HAP-1 (cell line): ENCODE measurements at regions not wholly inside any gene's neighbourhood (a gene's known extent, or its start where the extent isn't known, plus 50 kb on each side); places are given as distances from the start of the nearest gene placed in this dataset.

Experiments used
- DNase-seq, 2 experiments: peaks; one replicate each; pipeline ENCODE4 v3.0.0-alpha.2; 2016 to 2020; ENCODE audit warnings: low spot score in 2 of 2
- H3K27me3 ChIP-seq: fragments of 250-450 bp; sonication (Bioruptor Pico); 2 replicates; pipeline ENCODE4 v1.5.1; 2020; ENCODE audit warnings: low read depth, mild to moderate bottlenecking, moderate library complexity
- H3K36me3 ChIP-seq: fragments of 250-450 bp; sonication (Bioruptor Pico); replicated peaks from 2 replicates; pipeline ENCODE4 v1.5.1; 2020; ENCODE audit warnings: mild to moderate bottlenecking
- H3K4me1 ChIP-seq: fragments of 250-450 bp; sonication (Bioruptor Pico); 2 replicates; pipeline ENCODE4 v1.5.1; 2020; ENCODE audit warnings: mild to moderate bottlenecking
- H3K4me3 ChIP-seq: fragments of 250-450 bp; sonication (Bioruptor Pico); 2 replicates; pipeline ENCODE4 v1.5.1; 2020; ENCODE audit warnings: mild to moderate bottlenecking, moderate library complexity
- H3K9me3 ChIP-seq: fragments of 250-450 bp; sonication (Bioruptor Pico); 2 replicates; pipeline ENCODE4 v1.5.1; 2020; ENCODE audit warnings: mild to moderate bottlenecking, moderate library complexity
- in situ Hi-C: fragments of 300-500 bp; cut with MboI; formaldehyde crosslinking; loops from 3 replicates; pipeline ENCODE4 v1.14.3; 2020; ENCODE audit warnings: low sequenced_read_pairs, inconsistent platforms, mixed read lengths

GRCh38 chrX:39969099-39969818 lies 128.5 kb downstream of the BCOR start:
- Histone ChIP-seq H3K36me3 (no peaks in the 10 kb centered on the region), H3K4me1 (peaks cover 10% of the 10 kb centered on the region), H3K9me3 (peaks cover 3% of the 10 kb centered on the region; the same call in 1 of the 2 replicates), H3K27me3 (no peaks in the 10 kb centered on the region), H3K4me3 (no peak overlapping the region)
- in situ Hi-C loops = no loop called here
- peak; percentile 38 to 59 for DNase-seq

DNA sequence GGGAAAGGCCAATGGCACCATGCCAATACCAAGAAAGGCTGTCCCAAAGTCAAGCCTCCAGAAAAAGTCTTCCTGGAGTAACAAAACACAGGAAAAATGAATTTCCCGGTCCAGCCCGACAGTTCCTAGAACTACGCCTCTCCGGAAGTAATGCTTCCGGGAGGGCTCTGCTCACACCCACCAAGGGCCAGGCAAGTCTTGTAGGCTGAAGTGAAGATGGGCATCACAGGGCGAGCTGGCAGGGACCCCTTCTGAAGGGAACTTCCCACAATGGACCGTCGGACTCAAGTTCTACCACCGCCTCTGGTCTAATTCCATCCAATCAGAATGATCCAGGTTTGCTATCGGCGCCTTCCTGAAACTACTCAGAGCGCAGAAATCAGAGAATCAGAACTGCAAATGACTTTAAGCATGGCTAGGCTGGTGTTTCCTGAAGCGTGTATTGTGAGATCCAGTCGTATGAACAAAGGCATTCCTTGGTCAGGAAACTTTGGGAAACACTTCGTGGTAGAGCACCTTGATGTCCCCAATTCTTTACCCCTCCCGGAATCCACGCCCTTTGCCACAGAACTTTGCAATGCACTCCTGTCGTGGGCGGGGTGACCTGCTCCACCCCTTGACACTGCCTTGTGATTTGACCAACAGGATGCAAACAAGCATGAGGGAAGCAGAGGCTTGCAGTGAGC lies 127.8 kb downstream of the BCOR start:
- H3K4me1 ChIP-seq = peaks cover 10% of the 10 kb centered on the region
- no peaks in the 10 kb centered on the region for H3K27me3 ChIP-seq
- H3K36me3 ChIP-seq = no peaks in the 10 kb centered on the region
- no peak overlapping the region for H3K4me3 ChIP-seq
- in situ Hi-C loops = no loop called here
- DNase-seq = no peak
- H3K9me3 ChIP-seq = peaks cover 3% of the 10 kb centered on the region; the same call in 1 of the 2 replicates

GRCh38 chrX:39971760-39972159 lies 126.0 kb downstream of the BCOR start:
- Histone ChIP-seq H3K27me3 (no peaks in the 10 kb centered on the region), H3K9me3 (peaks cover 3% of the 10 kb centered on the region; the same call in 1 of the 2 replicates), H3K4me3 (no peak overlapping the region), H3K36me3 (no peaks in the 10 kb centered on the region), H3K4me1 (peaks cover 10% of the 10 kb centered on the region)
- in situ Hi-C loops = no loop called here
- DNase-seq = no peak

DNA sequence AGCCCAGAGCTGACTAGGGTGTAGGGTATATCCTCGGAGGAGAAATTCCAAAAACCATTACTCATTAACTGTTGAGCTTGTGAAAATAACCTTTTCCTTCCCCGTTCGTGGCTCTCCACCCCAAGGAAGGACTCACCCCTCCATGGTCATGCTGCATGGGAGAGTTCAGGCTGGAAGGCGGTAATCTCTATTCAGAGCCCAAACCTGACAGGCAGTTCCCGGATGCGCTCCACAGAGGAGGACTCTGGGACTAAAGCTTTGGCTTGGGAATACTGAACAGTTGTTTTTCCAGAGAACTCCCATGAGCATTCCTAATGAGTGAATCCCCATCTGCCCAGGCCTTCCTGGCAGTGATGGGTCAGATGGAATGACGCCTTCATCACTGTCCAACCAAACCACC lies 125.4 kb downstream of the BCOR start:
- H3K27me3 ChIP-seq = no peaks in the 10 kb centered on the region
- H3K4me1 ChIP-seq = peaks cover 10% of the 10 kb centered on the region
- peaks cover 3% of the 10 kb centered on the region; the same call in 1 of the 2 replicates for H3K9me3 ChIP-seq
- H3K36me3 ChIP-seq = no peaks in the 10 kb centered on the region
- in situ Hi-C loops = no loop called here
- DNase-seq = no peak
- no peak overlapping the region for H3K4me3 ChIP-seq

- Histone ChIP-seq H3K36me3 (no peaks in the 10 kb centered on the region), H3K4me1 (peaks cover 9% of the 10 kb centered on the region), H3K9me3 (peaks cover 3% of the 10 kb centered on the region; the same call in 1 of the 2 replicates), H3K4me3 (no peak overlapping the region), H3K27me3 (no peaks in the 10 kb centered on the region)
- in situ Hi-C loops = no loop called here
- DNase-seq = no peak
These were observed 123.9 kb downstream of the BCOR start for GRCh38 chrX:39973810-39974209.

DNA sequence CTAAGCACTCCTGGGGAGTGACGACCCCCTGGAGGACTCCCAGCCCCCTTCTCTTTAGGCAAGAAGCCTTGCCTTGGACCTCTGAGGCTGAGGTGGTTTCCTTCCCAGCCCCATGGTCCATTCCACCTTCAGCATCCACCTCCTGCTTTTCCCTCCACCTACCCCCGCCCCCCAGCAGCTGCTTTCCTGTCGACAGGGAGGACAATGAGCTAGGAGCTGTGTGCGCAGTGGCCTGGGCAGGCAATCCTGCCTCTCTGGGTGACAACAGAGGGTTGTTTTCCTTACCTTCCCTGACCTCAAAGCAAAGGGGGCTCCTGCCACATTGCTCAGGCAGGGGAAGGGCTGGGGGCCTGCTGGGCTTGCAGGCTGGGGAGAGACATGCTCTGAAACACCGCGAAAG lies 123.5 kb downstream of the BCOR start:
- no peaks in the 10 kb centered on the region for H3K27me3 ChIP-seq
- H3K36me3 ChIP-seq = no peaks in the 10 kb centered on the region
- H3K9me3 ChIP-seq = peaks cover 3% of the 10 kb centered on the region; the same call in 1 of the 2 replicates
- in situ Hi-C loops = no loop called here
- no peak for DNase-seq
- peaks cover 4% of the 10 kb centered on the region for H3K4me1 ChIP-seq
- H3K4me3 ChIP-seq = no peak overlapping the region

- H3K36me3 ChIP-seq = no peaks in the 10 kb centered on the region
- H3K27me3 ChIP-seq = no peaks in the 10 kb centered on the region
- no peak for DNase-seq
- no peak overlapping the region for H3K4me3 ChIP-seq
- peaks cover 3% of the 10 kb centered on the region; the same call in 1 of the 2 replicates for H3K9me3 ChIP-seq
- H3K4me1 ChIP-seq = no peaks in the 10 kb centered on the region
- in situ Hi-C loops = no loop called here
These were observed 122.4 kb downstream of the BCOR start for GRCh38 chrX:39975101-39975925.

- no peak for DNase-seq
- no peaks in the 10 kb centered on the region for H3K4me1 ChIP-seq
These were observed 115.8 kb downstream of the BCOR start for GRCh38 chrX:39981946-39982345.

DNA sequence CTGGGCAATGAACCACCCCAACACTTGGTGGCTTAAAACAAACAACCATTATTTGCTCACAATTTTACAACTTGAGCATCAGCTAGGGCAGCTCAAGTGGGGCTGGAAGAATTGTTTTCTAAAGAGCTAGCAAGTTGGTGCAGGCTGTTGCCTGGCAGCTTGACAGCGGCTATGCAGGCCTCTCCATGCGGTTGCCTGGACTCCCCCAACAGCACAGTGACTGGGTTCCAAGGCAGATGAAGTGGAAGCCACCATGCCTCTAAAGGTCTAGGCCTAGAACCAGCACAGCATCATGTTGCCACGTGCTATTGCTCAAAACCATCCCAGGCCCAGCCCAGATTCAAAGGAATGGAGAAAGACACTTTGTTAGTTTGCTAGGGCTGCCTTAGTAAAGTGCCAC lies 114.8 kb downstream of the BCOR start:
- H3K4me3 ChIP-seq = no peak overlapping the region
- no peaks in the 10 kb centered on the region for H3K4me1 ChIP-seq
- H3K27me3 ChIP-seq = no peaks in the 10 kb centered on the region
- in situ Hi-C loops = no loop called here
- H3K9me3 ChIP-seq = no peaks in the 10 kb centered on the region
- no peaks in the 10 kb centered on the region for H3K36me3 ChIP-seq
- no peak for DNase-seq

More at GRCh38 chrX:39981946-39982345, 115.8 kb downstream of the BCOR start:
- in situ Hi-C loops = no loop called here
- Histone ChIP-seq H3K27me3 (no peaks in the 10 kb centered on the region), H3K36me3 (no peaks in the 10 kb centered on the region), H3K9me3 (no peaks in the 10 kb centered on the region), H3K4me3 (no peak overlapping the region)

- no peak overlapping the region for H3K4me3 ChIP-seq
- H3K4me1 ChIP-seq = no peaks in the 10 kb centered on the region
- in situ Hi-C loops = no loop called here
- H3K27me3 ChIP-seq = no peaks in the 10 kb centered on the region
- H3K36me3 ChIP-seq = no peaks in the 10 kb centered on the region
- H3K9me3 ChIP-seq = no peaks in the 10 kb centered on the region
- DNase-seq = no peak
These were observed 114.0 kb downstream of the BCOR start for GRCh38 chrX:39983715-39984114.

- in situ Hi-C loops = no loop called here
- no peak overlapping the region for H3K4me3 ChIP-seq
- no peaks in the 10 kb centered on the region for H3K9me3 ChIP-seq
- H3K4me1 ChIP-seq = no peaks in the 10 kb centered on the region
- no peak for DNase-seq
- no peaks in the 10 kb centered on the region for H3K36me3 ChIP-seq
- H3K27me3 ChIP-seq = no peaks in the 10 kb centered on the region
These were observed 113.4 kb downstream of the BCOR start for GRCh38 chrX:39984191-39984956.

DNA sequence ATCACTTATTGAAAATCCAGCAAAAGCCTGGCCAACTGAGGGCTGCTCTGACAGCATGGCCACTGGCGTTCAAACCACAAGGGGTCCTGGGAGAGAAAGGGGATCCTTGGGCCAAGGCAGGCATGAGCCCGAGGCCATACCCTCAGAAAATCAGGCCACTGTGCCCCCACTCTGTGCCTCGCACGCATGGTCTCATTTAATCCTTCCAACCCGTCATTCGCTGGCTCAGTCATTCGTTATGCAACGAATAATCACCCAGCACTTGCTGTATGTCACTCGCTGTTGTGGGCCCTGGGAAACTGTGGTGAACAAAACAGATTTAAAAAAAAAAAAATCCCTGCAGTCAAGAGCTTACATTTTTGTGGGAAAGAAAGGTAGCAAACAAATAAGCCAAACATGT lies 112.7 kb downstream of the BCOR start:
- Histone ChIP-seq H3K9me3 (no peaks in the 10 kb centered on the region), H3K4me3 (no peak overlapping the region), H3K4me1 (no peaks in the 10 kb centered on the region), H3K36me3 (no peaks in the 10 kb centered on the region), H3K27me3 (no peaks in the 10 kb centered on the region)
- in situ Hi-C loops = no loop called here
- no peak for DNase-seq

DNA sequence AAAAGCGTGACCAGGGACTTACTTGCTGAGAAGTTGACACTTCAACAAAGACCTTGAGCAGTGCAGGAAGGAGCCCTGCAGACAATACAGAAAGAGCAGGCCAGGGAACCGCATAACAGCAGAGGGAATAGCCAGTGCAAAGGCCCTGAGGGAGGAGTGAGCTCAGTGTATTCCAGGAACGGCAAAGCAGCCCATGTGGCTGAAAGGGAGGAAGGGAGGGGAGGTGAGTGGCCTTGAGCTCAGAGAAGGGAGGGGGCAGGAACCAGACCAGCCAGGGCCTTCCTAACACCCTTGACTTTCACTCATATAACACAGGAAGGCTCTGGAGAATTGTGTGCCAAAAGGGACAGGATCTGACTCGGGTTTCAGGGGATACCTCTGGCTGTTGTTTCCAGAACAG lies 112.2 kb downstream of the BCOR start:
- H3K4me1 ChIP-seq = no peaks in the 10 kb centered on the region
- H3K36me3 ChIP-seq = no peaks in the 10 kb centered on the region
- in situ Hi-C loops = no loop called here
- no peaks in the 10 kb centered on the region for H3K9me3 ChIP-seq
- DNase-seq = no peak
- no peak overlapping the region for H3K4me3 ChIP-seq
- H3K27me3 ChIP-seq = no peaks in the 10 kb centered on the region
